H1 (cell line): ENCODE measurements at regions not wholly inside any gene's neighbourhood (a gene's known extent, or its start where the extent isn't known, plus 50 kb on each side); places are given as distances from the start of the nearest gene placed in this dataset.

Experiments
- FOSL1 ChIP-seq: IDR thresholded peaks from 2 replicates; pipeline ENCODE4 v1.6.1; 2011; ENCODE audit warnings: mild to moderate bottlenecking, low read depth, low read length, moderate library complexity; ENCODE audit not compliant: insufficient read depth
- HDAC2 ChIP-seq, 2 experiments: fragments of 300-600 bp in 1 of 2; sonication (generic) in 1 of 2; IDR thresholded peaks; 2 replicates each; pipeline ENCODE4 v1.6.1; 2011 to 2012; ENCODE audit warnings: low read depth in 2 of 2, low read length in 2 of 2, mild to moderate bottlenecking in 2 of 2, moderate library complexity in 2 of 2, borderline replicate concordance in 1 of 2, inconsistent platforms in 1 of 2
- POLR2A ChIP-seq, 2 experiments: IDR thresholded peaks; 1 replicate in 1 of 2; 2 replicates in 1 of 2; pipeline ENCODE4 v1.6.1; 2011; ENCODE audit warnings: low read depth in 2 of 2, low read length in 2 of 2, mild to moderate bottlenecking in 2 of 2; ENCODE audit errors: control extremely low read depth in 1 of 2
- RBBP5 ChIP-seq: IDR thresholded peaks from 2 replicates; pipeline ENCODE4 v1.7.1; 2012; ENCODE audit warnings: low read depth, mild to moderate bottlenecking, inconsistent platforms, low read length, moderate library complexity, borderline replicate concordance
- TEAD4 ChIP-seq: IDR thresholded peaks from 2 replicates; pipeline ENCODE4 v1.6.1; 2012; ENCODE audit warnings: low read depth, low read length, inconsistent platforms, mixed read lengths

GRCh38 chrX:140065961-140066662 lies 100.8 kb upstream of the CXorf66 start (continued):
- TF ChIP-seq FOSL1 (no peak), RBBP5 (no peak), POLR2A (IDR thresholded peaks at IDR 0.05; ENCODE audit: control extremely low read depth in 1 of 2, low read depth in 2 of 2, low read length in 2 of 2) (no peak), TEAD4 (no peak), HDAC2 (IDR thresholded peaks at IDR 0.05; ENCODE audit: borderline replicate concordance in 1 of 2, low read depth in 2 of 2, low read length in 2 of 2) (no peak)
- TF ChIP-seq, all 59 proteins: peak for 0
